ENCODE measurements at regions not wholly inside any gene's neighbourhood (a gene's known extent, or its start where the extent isn't known, plus 50 kb on each side); places are given as distances from the start of the nearest gene placed in this dataset.

DNA sequence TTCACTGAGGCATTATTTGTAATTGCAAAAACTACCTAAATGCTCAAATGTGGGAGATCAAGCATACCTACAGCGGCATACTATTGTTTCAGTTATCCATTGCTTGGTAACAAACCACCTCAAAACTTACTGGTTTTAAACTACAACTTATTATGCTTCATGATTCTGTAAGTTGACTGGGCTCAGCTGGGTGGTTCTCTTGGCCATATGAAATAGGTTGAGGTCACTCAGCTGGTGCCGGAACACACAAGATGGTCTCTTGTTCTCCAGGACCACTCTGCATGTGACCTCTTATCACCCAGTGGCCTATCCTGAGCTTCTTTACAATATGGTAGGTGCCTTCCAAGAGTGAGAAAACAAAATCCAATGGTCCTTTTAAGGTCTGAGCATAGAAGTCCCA, 195.4 kb upstream of the FGGY start:
- no peak for DNase-seq

DNA sequence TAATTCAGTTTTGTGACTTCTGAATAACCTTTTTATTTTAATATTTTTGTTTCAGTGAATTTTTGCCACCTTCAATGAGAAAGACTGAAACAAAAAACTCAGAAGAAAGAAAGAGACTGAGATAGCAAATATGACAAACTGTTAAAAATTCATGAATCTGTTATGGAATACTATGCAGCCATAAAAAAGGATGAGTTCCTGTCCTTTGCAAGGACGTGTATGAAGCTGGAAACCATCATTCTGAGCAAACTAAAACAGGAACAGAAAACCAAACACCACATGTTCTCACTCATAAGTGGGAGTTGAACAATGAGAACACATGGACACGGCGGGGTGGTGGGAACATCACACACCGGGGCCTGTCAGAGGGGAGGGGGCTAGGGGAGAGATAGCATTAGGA, 193.4 kb upstream of the FGGY start:
- no peak for DNase-seq

DNA sequence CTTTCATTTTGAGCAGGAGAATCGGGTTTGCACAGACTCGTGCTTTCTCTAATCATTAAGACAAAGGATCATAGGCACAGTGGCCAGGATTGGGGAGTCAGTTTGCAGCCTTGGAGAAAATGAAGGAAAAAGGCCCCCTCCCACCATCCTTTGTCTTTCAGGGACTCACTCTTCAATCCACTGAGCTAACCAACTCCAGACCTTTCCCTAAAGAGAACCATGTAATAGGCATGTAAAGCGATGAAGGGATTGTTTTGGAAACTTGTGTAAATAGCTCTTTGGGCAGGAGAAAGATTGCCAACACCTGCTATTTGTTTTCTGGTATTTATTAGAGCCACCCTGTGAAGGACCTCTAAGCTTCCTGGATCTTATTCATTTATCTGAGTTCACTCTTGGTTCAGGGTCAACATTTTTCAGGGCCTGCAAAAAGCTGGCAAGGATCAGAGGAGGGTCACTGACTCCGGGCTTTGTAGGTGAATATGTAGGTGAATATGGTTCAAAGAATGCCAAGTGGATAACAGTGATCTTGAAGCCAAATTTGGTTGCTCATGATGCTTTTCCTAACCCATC, 192.6 kb upstream of the FGGY start:
- DNase-seq, result no peak

GRCh38 chr1:59105548-59106507, 191.1 kb upstream of the FGGY start:
- DNase-seq, result no peak

- DNase-seq, result no peak
Measured at GRCh38 chr1:59107516-59107915, 189.4 kb upstream of the FGGY start.

- DNase-seq, result no peak
Measured at GRCh38 chr1:59107916-59108315, 189.0 kb upstream of the FGGY start.

DNA sequence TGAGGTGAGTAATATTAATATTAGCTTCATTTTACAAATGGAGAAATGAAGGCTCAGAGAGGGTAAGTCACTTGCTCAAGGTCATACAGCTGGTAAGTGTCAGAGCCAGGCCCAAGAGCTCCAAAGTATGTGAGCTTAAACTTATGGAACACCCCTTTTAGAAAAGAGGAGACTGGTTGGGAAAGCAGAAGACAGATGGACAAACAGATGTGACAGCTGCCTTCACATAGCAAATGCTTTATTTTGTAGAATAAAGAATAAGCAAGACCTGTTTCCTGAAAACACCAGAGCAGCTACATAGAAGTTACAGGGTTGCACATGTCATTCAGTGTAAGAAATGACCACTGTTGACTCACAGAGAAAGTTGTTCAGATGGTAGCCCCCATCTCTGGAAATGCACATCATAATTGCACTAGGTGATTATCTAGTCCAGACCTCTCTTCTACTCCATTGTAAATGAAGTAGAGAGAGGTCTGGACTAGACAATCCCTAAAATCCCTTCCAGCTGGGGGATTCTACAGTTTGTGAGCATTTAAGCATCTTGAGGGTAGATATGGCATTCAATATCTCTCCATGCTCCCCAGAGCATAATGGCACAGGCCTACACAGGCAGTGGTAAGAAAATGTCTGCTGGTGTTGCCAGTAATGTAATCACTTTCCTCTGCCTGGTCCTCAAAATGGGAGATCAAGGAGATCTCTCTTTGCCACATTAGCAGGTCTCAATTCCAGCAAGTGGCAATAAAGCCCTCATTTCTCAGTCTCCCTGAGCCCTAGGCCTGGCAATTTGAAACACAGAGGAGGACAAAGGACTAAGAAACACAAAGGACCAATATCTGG, 188.2 kb upstream of the FGGY start:
- no peak for DNase-seq

GRCh38 chr1:59110271-59110670, 186.6 kb upstream of the FGGY start:
- DNase-seq, result no peak

DNA sequence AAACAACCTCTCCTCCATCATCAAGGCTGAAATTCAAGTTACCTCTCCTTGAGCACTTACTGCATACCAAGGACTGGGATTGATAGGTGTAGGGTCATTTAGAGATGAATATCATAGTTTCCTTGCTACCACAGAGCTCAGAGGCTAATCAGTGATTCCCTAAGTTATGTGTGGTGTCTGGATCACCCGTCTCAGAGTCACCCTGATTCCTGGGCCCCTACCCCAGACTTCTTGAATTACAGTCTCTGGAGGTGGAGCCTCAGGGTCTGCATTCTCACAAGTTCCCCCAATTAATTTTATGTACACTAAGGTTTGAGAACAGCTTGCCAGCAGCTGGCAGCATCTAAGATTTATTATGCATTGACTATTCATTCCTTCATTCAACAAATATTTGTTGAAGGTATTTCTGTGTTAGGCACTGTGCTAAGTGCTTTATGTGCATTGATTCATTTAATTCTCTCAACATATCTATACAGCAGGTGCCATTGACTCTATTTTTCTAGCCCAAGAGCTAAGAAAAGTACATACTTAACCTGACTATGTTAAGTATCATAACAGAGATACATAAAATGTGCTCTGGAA, 182.9 kb upstream of the FGGY start:
- DNase-seq, result no peak

DNA sequence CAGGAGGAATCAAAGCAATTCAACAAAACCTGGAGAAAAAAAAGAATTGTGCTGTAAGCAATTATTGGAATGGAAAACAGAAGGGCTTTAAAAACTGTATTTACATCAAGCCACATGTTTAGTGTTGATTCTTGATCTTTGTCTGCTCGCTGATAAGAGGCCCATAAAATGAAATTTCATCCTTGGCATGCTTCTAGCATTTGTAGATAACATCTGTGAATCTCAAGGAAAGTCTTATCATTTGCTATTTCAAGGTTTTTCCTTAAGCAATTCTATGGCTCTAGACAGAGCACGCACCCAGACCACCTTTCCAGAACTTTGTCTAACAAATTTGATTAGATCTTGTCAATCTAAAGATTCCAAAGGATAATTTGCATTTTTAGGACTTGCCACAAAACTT, 181.0 kb upstream of the FGGY start:
- DNase-seq, result no peak

DNA sequence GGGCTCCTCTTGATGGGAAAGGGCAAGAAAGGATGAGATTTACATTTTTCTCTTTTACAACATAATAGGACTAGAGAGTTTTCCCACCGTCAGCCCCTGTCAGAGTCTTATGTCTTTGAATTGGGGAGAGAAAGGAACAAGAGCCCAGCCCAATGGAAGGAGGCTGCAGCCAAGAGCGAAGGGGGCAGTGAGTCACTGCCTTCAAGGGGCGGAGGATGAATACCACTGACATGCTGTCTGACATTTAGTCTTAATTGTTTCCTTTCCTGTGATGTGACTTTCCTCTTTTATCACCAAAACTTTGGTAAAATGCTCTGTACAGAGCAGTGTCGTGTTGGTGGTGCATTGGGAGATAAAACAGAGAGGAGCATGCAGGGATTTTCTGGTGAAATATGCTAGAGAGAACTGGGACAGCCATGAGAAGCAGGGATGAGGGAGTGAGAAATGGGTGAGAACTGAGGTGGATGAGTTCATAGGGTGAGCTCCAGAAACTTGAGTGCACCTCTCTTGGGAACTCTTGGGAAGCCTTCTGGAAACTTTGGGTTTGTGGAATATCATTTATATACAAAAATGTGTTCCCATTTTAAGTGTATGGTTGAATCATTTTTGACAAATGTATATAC, 179.9 kb upstream of the FGGY start:
- no peak for DNase-seq

- no peak for DNase-seq
Measured at GRCh38 chr1:59122527-59122926, 174.4 kb upstream of the FGGY start.

DNA sequence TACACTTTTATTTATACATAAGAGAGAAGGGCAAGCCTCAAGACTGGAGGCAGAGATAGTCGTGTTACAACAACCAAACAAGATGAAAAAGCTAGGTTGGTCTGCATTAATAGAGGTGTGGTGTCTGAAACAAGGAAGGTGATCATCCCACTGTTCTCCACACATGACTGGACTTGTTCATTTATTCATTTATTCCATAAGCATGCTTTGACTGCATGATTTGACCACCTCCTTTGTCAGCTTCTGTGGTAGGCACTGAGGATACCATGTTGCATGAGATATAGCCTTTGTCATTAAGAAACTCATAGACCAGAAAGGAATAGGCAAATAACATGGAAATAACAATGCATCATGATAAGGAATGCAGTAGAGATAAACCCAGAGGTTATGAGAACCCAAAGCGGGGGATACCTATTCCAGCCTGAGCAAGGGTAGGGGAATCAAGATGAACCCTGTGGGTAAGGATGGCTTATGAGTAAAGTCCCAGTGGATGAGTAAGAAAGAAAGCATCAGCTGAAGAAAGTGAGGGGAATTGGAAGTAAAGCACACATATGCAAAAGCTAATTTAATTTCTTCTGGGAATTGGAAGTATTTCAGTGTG, 173.7 kb upstream of the FGGY start:
- peak; percentile 66 for DNase-seq

DNA sequence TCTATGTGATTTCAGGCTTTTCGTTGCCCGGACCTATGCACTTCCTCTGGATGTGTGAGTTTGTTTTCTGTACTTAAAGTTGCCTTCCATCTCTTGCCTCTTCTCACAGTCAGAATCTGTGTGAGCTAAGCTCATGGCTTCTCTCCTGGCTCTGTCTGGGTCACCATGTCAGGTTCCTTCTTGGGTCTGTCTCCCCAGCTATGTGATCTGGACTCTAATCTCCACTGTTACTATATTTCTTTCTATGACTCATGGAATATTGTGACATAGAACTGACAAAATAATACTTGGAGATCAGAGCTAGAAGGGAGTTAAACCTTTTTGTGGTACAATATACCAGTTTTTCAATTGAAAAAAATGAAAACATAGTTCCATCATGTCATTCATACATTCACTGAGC, 172.7 kb upstream of the FGGY start:
- no peak for DNase-seq

GRCh38 chr1:59125154-59125553, 171.7 kb upstream of the FGGY start:
- no peak for DNase-seq

GRCh38 chr1:59125676-59126320, 171.1 kb upstream of the FGGY start:
- DNase-seq, result no peak

- no peak for DNase-seq
Measured at GRCh38 chr1:59126366-59126765, 170.5 kb upstream of the FGGY start.

DNA sequence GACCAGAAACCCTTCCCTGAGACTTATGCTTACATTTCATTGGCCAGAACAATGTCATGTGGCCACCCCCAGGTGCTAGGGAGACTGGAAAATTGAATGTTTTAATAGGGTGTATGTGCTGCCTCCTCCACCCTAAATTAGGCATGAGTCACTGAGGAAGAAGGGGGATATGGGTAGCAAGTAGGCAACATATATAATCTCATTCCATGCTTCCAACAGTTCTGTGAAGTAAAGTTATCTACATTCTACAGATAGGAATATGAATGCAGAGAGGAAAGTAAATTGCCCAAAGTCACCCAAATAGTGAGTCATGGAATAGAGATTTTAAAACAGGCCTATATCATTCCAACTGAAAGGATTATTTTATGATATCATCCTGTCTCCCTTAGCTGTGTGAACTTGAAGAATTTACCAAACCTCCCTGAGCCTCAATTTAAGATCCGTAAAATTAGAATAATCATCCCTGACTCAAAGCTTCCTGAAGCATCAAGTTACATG, 168.6 kb upstream of the FGGY start:
- DNase-seq, result peak; percentile 71

GRCh38 chr1:59128784-59129227, 168.1 kb upstream of the FGGY start:
- DNase-seq, result peak; percentile 84

DNA sequence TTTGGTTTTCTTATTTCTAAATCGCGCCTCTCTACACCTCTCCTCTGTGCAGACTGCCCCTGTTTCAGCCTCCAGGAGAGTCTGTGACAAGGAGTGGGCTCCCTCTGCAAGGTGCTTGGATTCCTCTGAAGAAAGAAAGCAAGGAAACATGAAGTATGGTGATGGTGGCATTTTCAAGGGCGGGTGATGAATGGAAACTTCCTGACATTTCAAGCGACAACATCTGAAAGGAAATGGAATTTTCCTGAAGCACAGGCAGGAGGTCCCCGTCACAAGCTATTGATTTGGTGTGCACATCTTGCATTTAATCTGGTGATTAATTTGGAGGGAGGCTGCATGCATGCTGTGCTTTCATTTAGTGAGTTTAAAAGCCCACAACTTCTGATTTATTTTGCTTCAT, 164.6 kb upstream of the FGGY start:
- no peak for DNase-seq

DNA sequence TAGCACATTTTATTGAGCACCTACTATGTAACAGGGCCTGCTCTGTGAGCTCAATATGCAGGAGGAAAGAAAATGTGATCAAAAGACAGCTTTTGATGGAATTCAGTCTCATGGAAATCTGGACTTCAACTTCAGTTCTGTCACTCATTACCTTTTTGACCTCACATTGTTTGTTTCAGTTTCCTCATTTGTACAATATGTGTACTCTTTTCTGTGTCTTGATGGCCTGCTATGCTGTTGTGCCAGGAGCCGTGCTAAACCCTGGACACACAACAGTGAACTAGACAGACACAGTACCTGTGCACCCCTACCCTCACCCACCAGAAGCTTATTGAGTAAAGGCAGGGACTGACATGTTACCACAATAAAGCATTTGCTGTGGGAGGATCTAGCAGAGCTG, 162.9 kb upstream of the FGGY start:
- no peak for DNase-seq
